H9 (cell line): ENCODE measurements at regions not wholly inside any gene's neighbourhood (a gene's known extent, or its start where the extent isn't known, plus 50 kb on each side); places are given as distances from the start of the nearest gene placed in this dataset.

Experiments used
- DNase-seq: peaks from one replicate; pipeline ENCODE4 v3.0.0-alpha.2; 2017
- H2AFZ ChIP-seq: one replicate; pipeline ENCODE4 v1.6.1; 2013; ENCODE audit warnings: mild to moderate bottlenecking, low read length, control low read depth, moderate library complexity
- H2AK5ac ChIP-seq: 2 replicates; pipeline ENCODE4 v1.6.1; 2013; ENCODE audit warnings: low read length, control low read depth, mixed read lengths; ENCODE audit not compliant: insufficient read length
- H2BK120ac ChIP-seq: one replicate; pipeline ENCODE4 v1.6.1; 2013; ENCODE audit warnings: low read depth, mild to moderate bottlenecking, low read length, control low read depth, inconsistent platforms; ENCODE audit not compliant: poor library complexity, severe bottlenecking
- H2BK12ac ChIP-seq: 2 replicates; pipeline ENCODE4 v1.6.1; 2013; ENCODE audit warnings: low read length, control low read depth, mixed read lengths, low read depth; ENCODE audit not compliant: insufficient read length
- H2BK15ac ChIP-seq: 2 replicates; pipeline ENCODE4 v1.6.1; 2013; ENCODE audit warnings: low read depth, low read length, control low read depth
- H2BK20ac ChIP-seq: one replicate; pipeline ENCODE4 v1.6.1; 2013; ENCODE audit warnings: low read depth, mild to moderate bottlenecking, low read length, control low read depth, inconsistent platforms; ENCODE audit not compliant: poor library complexity, severe bottlenecking
- H2BK5ac ChIP-seq: 2 replicates; pipeline ENCODE4 v1.6.1; 2013; ENCODE audit warnings: low read length, control low read depth, mixed read lengths; ENCODE audit not compliant: insufficient read length
- H3K14ac ChIP-seq: 2 replicates; pipeline ENCODE4 v1.6.1; 2013; ENCODE audit warnings: low read length, control low read depth; ENCODE audit not compliant: insufficient read depth
- H3K18ac ChIP-seq: 2 replicates; pipeline ENCODE4 v1.6.1; 2013; ENCODE audit warnings: low read depth, mild to moderate bottlenecking, mixed read lengths, low read length, control low read depth; ENCODE audit not compliant: insufficient read length
- H3K23ac ChIP-seq: 2 replicates; pipeline ENCODE4 v1.6.1; 2013; ENCODE audit warnings: low read length, control low read depth, mixed read lengths, low read depth; ENCODE audit not compliant: insufficient read length
- H3K23me2 ChIP-seq: 2 replicates; pipeline ENCODE4 v1.6.1; 2013; ENCODE audit warnings: low read depth, mild to moderate bottlenecking, mixed read lengths, low read length, control low read depth; ENCODE audit not compliant: insufficient read length, poor library complexity, severe bottlenecking
- H3K27ac ChIP-seq: 2 replicates; pipeline ENCODE4 v1.5.1; 2013; ENCODE audit warnings: low read length, control low read depth, mixed read lengths, low read depth; ENCODE audit not compliant: insufficient read length
- H3K27me3 ChIP-seq: 2 replicates; pipeline ENCODE4 v1.6.1; 2013; ENCODE audit warnings: low read length, control low read depth, inconsistent platforms; ENCODE audit not compliant: insufficient read depth
- H3K4ac ChIP-seq: 2 replicates; pipeline ENCODE4 v1.6.1; 2013; ENCODE audit warnings: low read depth, mild to moderate bottlenecking, control low read depth, inconsistent platforms, low read length, moderate library complexity
- H3K4me1 ChIP-seq: 2 replicates; pipeline ENCODE4 v1.6.1; 2013; ENCODE audit warnings: low read length, control low read depth, inconsistent platforms; ENCODE audit not compliant: insufficient read depth
- H3K4me2 ChIP-seq: 2 replicates; pipeline ENCODE4 v1.6.1; 2013; ENCODE audit warnings: low read length, control low read depth, mixed read lengths; ENCODE audit not compliant: insufficient read length, insufficient read depth
- H3K56ac ChIP-seq: 2 replicates; pipeline ENCODE4 v1.6.1; 2013; ENCODE audit warnings: low read depth, mild to moderate bottlenecking, mixed read lengths, low read length, control low read depth; ENCODE audit not compliant: insufficient read length
- H3K79me1 ChIP-seq: 2 replicates; pipeline ENCODE4 v1.6.1; 2013; ENCODE audit warnings: low read depth, mild to moderate bottlenecking, moderate library complexity, low read length, control low read depth, inconsistent platforms; ENCODE audit not compliant: insufficient read depth, poor library complexity, severe bottlenecking
- H3K79me2 ChIP-seq: 2 replicates; pipeline ENCODE4 v1.6.1; 2013; ENCODE audit warnings: low read length, control low read depth, inconsistent platforms; ENCODE audit not compliant: insufficient read depth
- H3K9ac ChIP-seq: 2 replicates; pipeline ENCODE4 v1.6.1; 2013; ENCODE audit warnings: low read length, control low read depth, mixed read lengths; ENCODE audit not compliant: insufficient read length; ENCODE audit errors: extremely low read depth
- H3K9me3 ChIP-seq: one replicate; pipeline ENCODE4 v1.6.1; 2013; ENCODE audit warnings: low read depth, low read length, inconsistent platforms; ENCODE audit not compliant: control insufficient read depth
- H3T11ph ChIP-seq: one replicate; pipeline ENCODE4 v1.6.1; 2013; ENCODE audit warnings: mild to moderate bottlenecking, low read length, control low read depth, inconsistent platforms
- H4K20me1 ChIP-seq: one replicate; pipeline ENCODE4 v1.6.1; 2013; ENCODE audit not compliant: control insufficient read depth, insufficient read length, insufficient read depth
- H4K5ac ChIP-seq: 2 replicates; pipeline ENCODE4 v1.6.1; 2013; ENCODE audit warnings: low read depth, mild to moderate bottlenecking, mixed read lengths, low read length, control low read depth; ENCODE audit not compliant: insufficient read length
- H4K8ac ChIP-seq: replicated peaks from 2 replicates; pipeline ENCODE4 v1.6.1; 2013; ENCODE audit warnings: low read length, control low read depth, mixed read lengths, low read depth; ENCODE audit not compliant: insufficient read length
- H4K91ac ChIP-seq: 2 replicates; pipeline ENCODE4 v1.6.1; 2013; ENCODE audit warnings: low read depth, mild to moderate bottlenecking, moderate library complexity, mixed read lengths, low read length, control low read depth; ENCODE audit not compliant: insufficient read length
- H3K27ac Mint-ChIP-seq, 3 experiments: 2 replicates in 2 of 3; 3 replicates in 1 of 3; pipeline ENCODE4 v1.8.0; 2020 to 2021; ENCODE audit warnings: mixed read lengths in 3 of 3, mild to moderate bottlenecking in 1 of 3, moderate library complexity in 1 of 3
- H3K27me3 Mint-ChIP-seq: 2 replicates; pipeline ENCODE4 v1.8.0; 2021; ENCODE audit warnings: low read depth, mild to moderate bottlenecking, moderate library complexity, mixed read lengths
- H3K36me3 Mint-ChIP-seq, 3 experiments: 2 replicates in 2 of 3; 3 replicates in 1 of 3; pipeline ENCODE4 v1.8.0; 2020 to 2021; ENCODE audit warnings: low read depth in 3 of 3, mixed read lengths in 3 of 3; ENCODE audit not compliant: insufficient read depth in 1 of 3
- H3K4me1 Mint-ChIP-seq, 2 experiments: 2 replicates each; pipeline ENCODE4 v1.8.0; 2020; ENCODE audit warnings: mixed read lengths in 2 of 2
- H3K4me3 Mint-ChIP-seq, 2 experiments: 2 replicates in 1 of 2; 3 replicates in 1 of 2; pipeline ENCODE4 v1.8.0; 2020 to 2021; ENCODE audit warnings: mild to moderate bottlenecking in 2 of 2, mixed read lengths in 2 of 2, moderate library complexity in 1 of 2
- H3K9me3 Mint-ChIP-seq, 2 experiments: 2 replicates in 1 of 2; 3 replicates in 1 of 2; pipeline ENCODE4 v1.8.0; 2020; ENCODE audit warnings: mild to moderate bottlenecking in 2 of 2, mixed read lengths in 2 of 2, moderate library complexity in 1 of 2
- WGBS: extraction: QIAGEN DNeasy Blood & Tissue Kit; methylation state at CpG from one replicate; pipeline ENCODE4 v1.1.7; 2013; ENCODE audit warnings: missing lambda C conversion rate, low lambda C conversion rate, mixed read lengths; ENCODE audit not compliant: insufficient read length; ENCODE audit errors: extremely low coverage; 5-methylcytosine and 5-hydroxymethylcytosine counted together
- TF ChIP-seq, protein P1 (sequence below): fragments of 200-600 bp; sonication (generic); conservative IDR thresholded peaks from 3 replicates; pipeline ENCODE4 v1.8.0; 2021; ENCODE audit warnings: antibody characterized with exemption, mild to moderate bottlenecking

DNA sequence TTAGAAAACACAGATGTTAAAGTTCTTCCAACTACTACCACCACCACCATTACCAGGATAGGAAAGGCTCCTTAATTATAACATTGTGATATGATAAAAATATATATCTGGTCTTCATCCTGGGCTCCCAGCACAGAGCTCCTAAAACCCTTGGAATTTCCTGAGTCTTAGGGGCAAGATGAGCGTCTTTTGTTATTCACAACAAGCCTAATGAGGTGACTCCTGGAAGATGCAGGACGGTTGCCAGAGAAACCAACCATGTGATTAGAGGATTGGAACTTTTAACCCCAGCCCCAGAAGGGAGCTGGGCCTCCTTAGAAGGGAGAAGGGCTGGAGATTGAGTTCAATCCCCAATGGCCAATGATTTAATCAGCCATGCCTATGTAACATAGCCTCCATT lies 148.0 kb upstream of the ADRA1B start:
- no CpG with 5 or more reads among the region's 2 CpGs for WGBS
- no peak overlapping the region for H3K4ac ChIP-seq
- H3K36me3 Mint-ChIP-seq: peaks cover 0 to 9% (median 6%) of the 10 kb centered on the region in 3 experiments; a peak in 2 of 7 replicates

More for the DNA sequence above, 148.0 kb upstream of the ADRA1B start:
- peaks cover 6% of the 10 kb centered on the region for H3K27me3 Mint-ChIP-seq
- H3K4me3 Mint-ChIP-seq: peak overlapping the region in 1 of 2 experiments; percentile 9; a peak in 2 of 5 replicates
- H2BK20ac ChIP-seq: no peak overlapping the region
- H4K20me1 ChIP-seq: no peaks in the 10 kb centered on the region
- TF ChIP-seq, protein P1, sequence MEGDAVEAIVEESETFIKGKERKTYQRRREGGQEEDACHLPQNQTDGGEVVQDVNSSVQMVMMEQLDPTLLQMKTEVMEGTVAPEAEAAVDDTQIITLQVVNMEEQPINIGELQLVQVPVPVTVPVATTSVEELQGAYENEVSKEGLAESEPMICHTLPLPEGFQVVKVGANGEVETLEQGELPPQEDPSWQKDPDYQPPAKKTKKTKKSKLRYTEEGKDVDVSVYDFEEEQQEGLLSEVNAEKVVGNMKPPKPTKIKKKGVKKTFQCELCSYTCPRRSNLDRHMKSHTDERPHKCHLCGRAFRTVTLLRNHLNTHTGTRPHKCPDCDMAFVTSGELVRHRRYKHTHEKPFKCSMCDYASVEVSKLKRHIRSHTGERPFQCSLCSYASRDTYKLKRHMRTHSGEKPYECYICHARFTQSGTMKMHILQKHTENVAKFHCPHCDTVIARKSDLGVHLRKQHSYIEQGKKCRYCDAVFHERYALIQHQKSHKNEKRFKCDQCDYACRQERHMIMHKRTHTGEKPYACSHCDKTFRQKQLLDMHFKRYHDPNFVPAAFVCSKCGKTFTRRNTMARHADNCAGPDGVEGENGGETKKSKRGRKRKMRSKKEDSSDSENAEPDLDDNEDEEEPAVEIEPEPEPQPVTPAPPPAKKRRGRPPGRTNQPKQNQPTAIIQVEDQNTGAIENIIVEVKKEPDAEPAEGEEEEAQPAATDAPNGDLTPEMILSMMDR: no peak
- no peak overlapping the region for H2BK12ac ChIP-seq
- no peak overlapping the region for H3K18ac ChIP-seq
- H4K91ac ChIP-seq: no peak overlapping the region
- no peaks in the 10 kb centered on the region for H3K79me2 ChIP-seq
- H3K4me1 ChIP-seq: peaks cover 9% of the 10 kb centered on the region; the same call in 1 of the 2 replicates
- H3K4me1 Mint-ChIP-seq: peaks cover 31 to 34% of the 10 kb centered on the region in 2 experiments
- H2BK120ac ChIP-seq: no peak overlapping the region
- H3K27ac Mint-ChIP-seq: peak overlapping the region; percentile 3 to 91 (median 51); a peak in 6 of 7 replicates
- H3K9me3 ChIP-seq: no peaks in the 10 kb centered on the region
- no peak overlapping the region for H3K4me2 ChIP-seq
- no peak overlapping the region for H3K23ac ChIP-seq
- H2AK5ac ChIP-seq: no peak overlapping the region
- no peaks in the 10 kb centered on the region for H3K27me3 ChIP-seq
- H3K9ac ChIP-seq: no peak overlapping the region
- peaks cover 3% of the 10 kb centered on the region for H3K23me2 ChIP-seq
- H3K79me1 ChIP-seq: no peaks in the 10 kb centered on the region
- H4K8ac ChIP-seq: no peak overlapping the region
- H4K5ac ChIP-seq: no peak overlapping the region
- no peak overlapping the region for H3K27ac ChIP-seq
- peaks cover 0 to 3% of the 10 kb centered on the region in 2 experiments; a peak in 3 of 5 replicates for H3K9me3 Mint-ChIP-seq
- H3K14ac ChIP-seq: no peak overlapping the region
- H2BK15ac ChIP-seq: no peak overlapping the region
- no peak overlapping the region for H3K56ac ChIP-seq
- DNase-seq: peak; percentile 74
- no peak overlapping the region for H2BK5ac ChIP-seq
- no peak overlapping the region for H2AFZ ChIP-seq
- H3T11ph ChIP-seq: no peak overlapping the region
